ENCODE measurements at regions not wholly inside any gene's neighbourhood (a gene's known extent, or its start where the extent isn't known, plus 50 kb on each side); places are given as distances from the start of the nearest gene placed in this dataset.
"Not testable (repeated sequence)": the region's sequence is repeated elsewhere in the genome, so short reads cannot be mapped to it uniquely, and the experiment has no call there.

DNA sequence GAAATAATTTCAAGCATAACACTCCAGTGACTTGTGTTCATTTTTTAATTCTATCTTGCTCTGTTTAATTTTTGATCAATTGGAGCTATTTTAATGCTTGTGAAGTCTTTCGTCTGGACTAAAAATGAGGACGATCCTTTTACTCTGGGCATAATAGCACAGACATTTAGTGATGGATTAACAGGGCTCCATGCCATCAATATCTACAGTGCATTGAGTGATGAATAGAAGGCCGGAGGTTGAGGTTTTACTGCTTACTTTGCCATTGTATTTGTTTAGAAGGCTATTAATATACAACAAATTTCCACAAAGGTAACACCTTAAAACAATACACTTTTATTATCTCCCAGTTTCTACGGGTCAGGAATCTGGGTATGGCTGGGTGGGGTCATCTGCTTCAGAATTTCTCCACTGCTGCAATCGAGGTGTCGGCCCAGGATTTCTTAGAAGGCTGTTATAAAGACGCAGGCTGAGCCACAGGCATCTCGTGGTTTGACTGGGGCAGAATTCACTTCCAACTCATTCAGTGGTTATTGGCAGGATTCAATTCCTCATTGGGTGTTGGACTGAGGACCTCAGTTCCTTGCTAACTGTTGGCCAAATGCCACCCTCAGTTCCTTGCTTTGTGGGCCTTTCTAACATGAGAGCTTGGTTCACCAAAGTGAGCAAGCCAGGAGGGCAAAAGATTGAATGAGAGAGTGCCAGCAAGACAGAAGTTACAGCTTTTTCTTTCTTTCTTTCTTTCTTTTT, 265.4 kb upstream of the VLDLR start:
- DNase-seq = peak; percentile 49

DNA sequence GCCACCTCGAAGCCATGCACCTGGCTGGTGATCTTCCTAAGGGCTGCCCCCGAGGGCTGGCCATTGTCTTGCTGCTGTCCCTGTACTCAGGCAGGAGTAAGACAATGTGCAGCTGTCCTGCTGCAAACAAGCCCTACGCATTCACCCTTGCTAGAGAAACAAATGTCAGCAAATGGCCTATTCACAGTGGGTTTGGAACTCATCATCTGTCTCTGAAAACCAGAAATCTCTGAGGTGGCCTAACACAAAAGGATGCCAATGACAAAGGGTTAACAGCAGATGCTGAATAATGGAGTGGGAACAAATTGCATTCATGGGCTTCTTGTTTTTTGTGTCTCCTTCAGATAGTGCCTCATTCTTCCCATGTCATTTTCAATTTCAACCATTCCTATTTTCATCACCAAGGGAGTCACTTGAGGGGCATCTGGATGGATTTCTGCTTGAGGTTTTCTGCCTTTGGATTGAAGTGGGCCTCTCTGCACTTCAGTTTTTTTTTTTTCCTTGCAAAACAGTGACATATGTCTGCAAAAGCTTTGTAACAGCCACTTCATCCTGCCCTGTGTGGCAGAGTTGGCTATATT, 261.6 kb upstream of the VLDLR start:
- DNase-seq = no peak

DNA sequence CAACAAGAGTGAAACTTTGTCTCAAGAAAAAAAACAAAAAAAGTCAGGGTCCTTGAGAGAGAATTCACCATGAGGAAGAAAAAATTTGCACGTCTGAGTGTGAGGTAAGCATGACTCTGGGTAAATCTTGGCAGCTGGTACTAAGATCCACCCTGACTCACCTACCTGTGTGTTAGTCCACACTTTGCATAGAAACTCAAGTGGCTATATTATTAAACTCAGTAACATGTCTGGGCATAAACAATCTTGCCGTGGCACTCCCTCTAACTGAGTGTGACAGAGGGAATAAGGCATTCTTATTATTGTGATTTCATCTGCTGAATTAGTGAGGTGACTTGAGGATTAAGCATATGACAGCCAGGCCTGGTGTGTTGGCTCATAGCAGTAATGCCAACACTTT, 259.4 kb upstream of the VLDLR start:
- DNase-seq = no peak

DNA sequence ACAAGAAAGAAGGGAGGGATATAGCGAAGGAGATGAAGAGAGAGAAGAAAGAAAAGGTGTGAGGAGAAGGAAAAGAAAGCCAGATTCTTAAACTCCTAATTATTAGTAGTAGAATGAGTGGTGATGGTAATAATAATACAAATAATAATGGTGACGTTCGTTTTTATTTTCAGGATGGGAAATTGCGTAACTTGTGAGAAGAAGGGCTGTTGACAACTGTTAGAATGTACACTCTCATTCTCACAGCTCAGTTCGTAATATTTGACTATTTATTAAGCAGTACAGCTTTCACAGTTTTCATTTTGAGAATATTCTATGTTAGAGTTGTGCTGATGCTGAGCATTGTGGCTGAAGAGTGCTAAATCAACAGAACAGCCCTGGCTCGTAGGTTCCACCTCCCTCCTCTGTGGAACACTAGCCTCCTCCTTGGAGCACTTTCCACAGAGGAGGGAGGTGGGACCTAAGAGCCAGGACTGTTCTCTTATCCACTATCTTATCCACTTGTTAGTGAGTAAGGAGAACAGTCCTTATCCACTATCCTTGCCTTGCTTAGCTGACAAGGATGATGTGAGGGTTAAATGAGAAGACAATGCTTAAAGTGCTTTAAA, 258.3 kb upstream of the VLDLR start:
- no peak for DNase-seq

DNA sequence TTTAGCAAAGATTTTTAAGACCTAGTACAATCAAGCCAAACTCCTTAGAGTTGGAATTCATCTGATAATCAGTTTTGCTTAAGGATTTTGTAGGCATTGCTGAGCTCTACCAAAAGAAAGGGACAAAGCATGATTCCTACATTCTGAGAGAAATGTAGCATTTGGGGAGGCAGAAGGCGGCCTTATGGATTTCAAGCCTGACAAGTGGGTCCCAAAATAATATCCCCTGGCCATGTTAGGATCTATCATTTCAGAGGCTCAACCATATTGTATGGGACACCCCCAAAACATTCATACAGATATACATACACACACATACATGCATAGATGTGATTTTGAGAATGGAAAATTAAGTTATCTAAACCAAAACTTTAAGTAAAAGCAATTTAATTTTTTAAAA, 257.8 kb upstream of the VLDLR start:
- no peak for DNase-seq

DNA sequence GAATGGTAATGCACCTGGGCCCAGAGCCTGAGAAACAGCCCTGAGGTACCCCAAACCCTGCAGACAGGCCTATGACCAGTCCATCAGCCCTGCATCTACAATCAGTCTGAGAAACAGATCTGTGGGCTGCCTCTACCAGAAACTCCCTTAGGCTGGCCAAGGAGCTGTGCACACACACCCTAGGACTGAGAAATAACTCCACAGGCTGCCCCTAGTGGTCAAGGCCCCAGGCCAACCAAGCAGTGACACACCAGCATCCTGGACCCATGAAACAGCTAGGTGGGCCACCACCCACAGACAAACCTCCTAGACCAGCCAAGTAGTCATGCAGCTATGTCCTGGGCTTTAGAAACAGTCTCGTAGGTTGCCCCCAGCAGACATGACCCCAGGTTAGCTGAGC, 253.6 kb upstream of the VLDLR start:
- DNase-seq = no peak

DNA sequence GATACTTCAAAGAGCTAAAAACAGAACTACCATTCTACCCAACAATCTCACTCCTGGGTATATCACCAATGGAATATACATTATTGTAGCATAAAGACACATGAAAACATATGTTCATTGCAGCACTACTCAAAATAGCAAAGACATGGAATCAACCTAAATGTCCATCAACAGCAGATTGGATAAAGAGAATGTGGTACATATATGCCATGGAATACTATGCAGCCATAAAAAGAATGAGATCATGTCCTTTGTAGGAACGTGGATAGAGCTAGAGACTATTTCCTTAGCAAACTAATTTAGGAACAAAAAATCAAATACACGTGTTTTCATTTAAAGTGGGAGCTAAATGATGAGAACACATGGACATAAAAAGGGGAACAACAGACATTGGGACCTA, 247.9 kb upstream of the VLDLR start:
- no peak for DNase-seq

DNA sequence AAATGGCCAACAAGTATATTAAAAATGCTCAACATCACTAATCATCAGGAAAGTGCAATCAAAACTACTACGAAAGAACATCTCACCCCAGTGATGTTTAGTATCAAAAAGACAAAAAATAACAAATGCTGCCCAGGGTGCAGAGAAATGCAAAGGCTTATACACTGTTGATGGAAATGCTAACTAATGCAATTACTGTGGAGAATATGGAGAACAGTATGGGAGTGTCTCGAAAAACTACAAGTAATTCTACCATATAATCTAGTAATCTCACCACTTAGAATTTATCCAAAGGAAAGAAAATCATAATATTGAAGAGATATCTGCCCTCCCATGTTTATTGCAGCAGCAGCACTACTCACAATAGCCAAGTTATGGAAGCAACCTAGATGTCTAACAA, 246.5 kb upstream of the VLDLR start:
- DNase-seq = no peak

DNA sequence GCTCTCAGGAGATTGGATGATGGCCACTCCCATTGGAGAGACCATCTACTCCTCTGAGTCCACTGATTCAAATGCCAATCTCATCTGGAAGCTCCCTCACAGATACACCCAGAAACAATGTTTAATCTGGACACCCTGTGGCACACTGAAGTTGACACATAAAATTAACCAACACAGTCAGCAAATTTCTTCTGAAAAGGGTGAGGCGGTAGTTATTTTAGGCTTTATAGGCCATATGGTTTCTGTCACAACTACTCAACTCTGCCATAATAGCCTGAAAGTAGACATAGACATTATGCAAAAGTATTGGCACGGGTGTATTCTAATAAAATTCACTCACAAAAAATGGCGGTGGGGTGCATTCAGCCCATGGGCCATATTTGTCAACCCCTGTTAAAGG, 244.5 kb upstream of the VLDLR start:
- no peak for DNase-seq

DNA sequence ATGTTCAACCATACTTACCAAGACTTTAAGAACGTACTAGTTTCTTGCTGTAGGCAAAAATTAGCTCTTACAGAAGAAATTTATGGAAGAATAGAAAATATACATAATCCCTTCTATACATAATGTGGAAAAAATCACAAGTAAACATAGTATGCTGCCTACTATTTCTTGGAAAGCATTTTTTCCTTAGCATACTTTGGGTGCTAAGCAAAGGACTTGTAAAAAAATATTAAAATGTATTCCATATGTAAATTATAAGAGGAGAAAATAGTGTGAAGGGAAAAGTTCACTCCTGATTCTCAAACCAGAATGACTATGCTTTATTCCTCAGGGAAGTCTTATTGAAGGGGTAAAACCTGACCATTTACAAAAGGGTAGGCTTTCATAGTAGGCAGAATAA, 243.8 kb upstream of the VLDLR start:
- DNase-seq = no peak

DNA sequence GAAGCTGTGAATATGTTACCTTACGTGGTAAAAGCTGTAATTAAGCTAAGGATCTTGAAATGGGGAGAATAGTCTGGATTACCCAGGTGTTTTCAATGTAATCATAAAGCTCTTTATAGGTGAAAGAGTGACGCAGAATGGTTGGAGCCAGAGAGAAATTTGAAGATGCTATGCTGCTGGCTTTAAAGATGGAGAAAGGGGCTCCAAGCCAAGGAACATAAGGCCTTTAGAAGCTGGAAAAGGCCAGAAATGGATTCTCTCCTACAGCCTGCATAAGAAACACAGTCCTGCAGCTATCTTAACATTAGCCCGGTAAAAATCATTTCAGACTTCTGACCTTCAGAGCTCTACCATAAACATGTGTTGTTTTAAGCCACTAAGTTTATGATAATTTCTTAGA, 243.3 kb upstream of the VLDLR start:
- DNase-seq = no peak

DNA sequence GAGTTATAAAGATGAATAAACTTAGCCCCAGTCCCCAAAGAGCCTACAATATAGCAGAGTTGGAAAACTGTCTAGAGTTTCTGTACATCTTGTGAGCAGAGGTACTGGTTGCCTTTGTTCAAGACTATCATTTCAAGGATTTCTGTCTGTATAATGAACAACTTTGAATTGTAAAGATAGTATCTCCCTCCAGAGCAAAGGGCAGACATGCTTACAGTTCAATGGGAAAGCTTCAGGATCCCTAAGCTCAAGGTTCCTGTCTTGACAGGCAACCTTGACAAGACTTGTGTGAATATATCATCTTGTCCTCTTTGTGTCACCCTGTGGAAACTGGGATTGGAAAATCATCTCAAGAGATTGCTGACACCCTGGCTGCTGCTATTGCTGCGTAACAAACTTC, 242.8 kb upstream of the VLDLR start:
- no peak for DNase-seq

DNA sequence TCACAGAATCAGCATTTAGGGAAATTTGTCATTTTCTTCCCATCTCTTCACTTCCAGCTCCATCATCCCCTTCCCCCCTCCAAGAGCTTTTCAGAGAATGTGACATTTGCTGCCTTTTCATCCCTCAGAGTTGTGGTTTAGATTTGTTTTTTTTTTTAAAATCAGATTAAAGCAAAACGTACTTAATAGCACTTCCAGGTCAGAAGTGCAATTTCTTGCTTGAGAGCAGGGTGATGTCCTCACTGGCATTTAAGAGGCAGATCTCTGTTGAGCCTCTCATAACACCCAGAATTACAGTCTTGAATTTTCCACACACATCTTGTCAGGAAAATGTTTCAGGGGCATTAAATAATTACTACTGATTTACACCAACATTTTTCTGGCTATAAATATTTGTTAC, 236.8 kb upstream of the VLDLR start:
- no peak for DNase-seq

DNA sequence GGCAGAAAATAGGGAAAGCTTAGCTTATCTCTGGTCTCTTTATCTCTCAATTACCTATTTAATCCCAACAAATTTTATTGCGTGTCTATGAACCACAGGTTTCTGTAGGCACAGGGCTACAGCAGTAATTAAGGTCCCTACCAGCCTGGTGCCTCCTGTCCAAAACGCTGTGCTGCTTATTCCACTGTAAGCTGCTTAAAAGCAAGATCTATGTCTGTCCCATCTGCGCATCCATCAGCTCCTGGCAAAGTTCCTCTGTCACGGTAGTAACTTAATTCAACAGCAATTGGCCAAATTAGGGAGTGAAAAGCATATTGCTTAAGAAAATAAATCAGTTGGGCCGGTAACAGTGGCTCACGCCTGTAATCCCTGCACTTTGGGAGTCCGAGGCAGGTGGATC, 235.8 kb upstream of the VLDLR start:
- no peak for DNase-seq

DNA sequence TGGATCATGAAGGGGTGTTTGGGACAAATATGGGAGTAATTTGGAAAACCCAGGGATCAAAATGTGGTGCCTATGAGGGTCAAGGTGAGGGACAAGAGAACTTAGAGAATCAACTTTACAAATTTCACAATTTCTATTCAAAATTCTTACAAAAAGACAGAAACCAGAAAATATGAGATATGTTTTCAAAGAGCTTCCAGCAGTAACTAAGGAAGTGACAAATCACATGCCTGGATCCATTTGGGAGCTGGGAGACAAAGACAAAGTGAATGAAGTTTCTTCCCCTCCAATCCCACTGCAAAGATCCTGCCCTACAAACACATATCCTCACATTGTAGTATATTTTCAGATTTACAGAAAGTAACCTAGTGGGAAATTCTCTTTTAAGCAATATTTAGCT, 235.0 kb upstream of the VLDLR start:
- no peak for DNase-seq

DNA sequence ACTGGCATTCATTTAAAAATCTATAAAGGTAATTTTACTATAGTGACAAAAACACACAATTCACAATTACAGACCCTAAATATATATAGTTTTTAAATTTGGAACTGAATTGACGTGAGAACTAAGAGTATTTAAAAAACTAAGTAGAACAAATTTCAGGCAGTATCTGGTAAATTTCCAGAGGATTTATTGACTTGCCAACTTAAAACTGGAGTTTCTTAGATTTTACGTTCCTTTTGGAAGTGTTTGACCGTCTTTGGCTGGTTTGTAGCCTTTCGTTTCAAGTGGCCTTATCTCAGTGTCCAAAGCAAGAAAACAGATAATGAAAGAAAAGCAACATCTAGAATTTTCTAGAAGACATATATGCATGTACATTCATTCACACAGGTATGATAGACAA, 234.4 kb upstream of the VLDLR start:
- DNase-seq = no peak

DNA sequence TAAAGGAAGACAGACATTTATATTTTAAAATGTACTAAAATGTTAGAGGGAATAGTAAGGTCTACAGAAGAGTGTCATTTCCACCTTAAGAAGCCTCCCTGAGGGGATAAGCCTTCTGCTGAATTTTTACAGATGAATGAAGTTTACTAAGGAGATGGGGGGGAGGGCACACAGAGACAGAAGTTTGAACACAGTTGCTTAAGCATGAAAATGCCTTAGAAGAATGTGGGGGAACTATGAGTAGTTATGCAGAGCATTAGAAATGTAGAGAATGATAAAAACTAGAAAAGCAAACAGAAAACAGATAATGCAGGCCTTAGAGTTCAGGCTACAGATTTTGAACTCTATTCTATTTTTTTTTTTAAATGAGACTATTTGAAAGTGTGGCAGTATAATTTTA, 232.2 kb upstream of the VLDLR start:
- no peak for DNase-seq

DNA sequence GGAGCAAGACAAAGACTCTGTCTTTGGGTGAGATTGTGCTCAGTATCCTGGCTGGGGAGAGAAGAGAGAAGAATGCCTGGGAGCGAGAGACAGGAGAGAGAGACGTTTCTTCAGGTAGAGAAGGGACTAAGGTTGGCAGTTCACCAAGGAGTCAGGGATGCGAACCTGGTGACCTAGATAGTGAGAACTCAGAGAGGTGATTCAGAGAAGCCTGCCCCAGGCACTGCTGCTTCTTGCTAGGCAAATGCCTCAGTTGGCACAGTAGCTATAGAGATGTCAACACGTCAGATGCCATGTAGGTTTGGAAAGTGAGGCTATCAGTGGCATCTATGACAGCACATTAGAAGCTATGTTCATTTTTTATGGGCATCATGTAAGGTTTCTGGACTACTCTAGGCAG, 231.6 kb upstream of the VLDLR start:
- no peak for DNase-seq

DNA sequence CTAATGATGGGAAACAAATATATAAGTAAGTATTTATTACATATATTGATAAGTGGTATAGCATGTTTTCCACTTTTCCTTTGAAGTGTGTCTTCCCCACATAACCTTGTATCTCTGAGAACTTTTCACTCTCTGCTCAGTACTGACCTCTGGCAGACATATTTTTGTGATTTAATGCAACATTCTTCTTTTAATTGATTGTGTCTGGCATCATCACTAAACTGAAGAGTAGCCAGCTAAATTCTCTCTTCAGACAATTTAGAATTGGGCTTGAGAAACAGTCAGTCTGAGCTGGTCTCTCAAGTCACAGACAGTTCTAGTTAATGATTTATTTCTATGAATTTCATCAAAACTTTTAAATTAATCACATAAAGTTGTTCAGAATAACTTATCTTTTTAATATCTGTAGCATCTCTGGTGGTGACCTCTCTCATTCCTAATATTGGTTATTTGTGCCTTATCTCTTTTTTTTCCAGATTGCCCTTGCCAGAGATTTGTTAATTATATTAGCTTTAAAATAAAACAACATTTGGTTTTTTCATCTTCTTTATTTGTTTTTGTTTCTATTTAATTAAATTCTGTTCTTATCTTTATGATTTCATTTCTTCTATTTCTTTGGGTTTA, 230.0 kb upstream of the VLDLR start:
- not testable (repeated sequence) for DNase-seq

DNA sequence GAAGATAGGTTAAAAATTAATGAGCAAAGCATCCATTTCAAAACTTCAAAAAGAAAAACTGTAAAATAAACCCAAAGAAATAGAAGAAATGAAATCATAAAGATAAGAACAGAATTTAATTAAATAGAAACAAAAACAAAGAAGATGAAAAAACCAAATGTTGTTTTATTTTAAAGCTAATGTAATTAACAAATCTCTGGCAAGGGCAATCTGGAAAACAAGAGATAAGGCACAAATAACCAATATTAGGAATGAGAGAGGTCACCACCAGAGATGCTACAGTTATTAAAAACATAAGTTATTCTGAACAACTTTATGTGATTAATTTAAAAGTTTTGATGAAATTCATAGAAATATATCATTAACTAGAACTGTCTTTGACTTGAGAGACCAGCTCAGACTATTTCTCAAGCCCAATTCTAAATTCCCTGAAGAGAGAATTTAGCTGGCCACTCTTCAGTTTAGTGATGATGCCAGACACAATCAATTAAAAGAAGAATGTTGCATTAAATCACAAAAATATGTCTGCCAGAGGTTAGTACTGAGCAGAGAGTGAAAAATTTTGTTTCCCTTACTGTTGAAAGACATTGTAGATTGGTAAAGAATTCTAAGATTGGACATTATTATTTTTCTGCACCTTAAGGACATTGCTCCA, 227.4 kb upstream of the VLDLR start:
- not testable (repeated sequence) for DNase-seq

DNA sequence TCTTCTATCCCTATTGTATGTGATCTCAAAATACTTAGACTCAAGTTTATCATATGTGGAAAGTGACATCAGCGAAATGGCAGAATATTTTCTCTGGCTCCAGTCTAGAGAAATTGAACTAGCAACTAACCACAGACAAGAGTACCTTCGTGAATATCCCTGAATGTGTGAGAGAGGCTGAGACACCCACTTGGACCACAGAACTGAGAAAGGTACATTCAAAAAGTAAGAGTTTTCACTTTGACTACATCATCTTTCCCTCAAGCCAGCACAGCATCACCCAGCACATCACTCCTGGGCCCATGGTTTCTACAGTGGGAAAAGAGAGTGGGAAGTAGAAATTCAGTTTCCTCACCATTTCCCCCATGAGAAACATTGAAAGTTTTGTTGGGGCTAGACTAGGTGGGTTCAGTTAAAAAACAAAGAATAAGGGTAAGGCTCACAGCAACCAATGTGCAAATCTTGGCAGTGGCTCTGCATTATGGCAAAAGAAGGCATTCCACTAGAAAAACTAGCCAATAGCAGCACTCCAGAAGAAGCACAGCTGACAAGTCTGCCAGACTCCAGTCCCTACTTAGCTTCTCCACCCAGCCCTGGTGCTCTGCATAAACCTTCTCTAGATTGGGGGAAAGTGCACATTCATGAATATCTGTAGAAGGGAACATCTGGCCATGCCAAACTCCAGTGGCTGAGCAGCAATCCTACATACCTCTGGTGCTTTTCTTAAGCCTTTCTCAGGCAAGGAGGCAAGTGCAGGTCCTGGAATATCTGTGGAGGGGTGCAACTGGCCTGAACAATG, 225.6 kb upstream of the VLDLR start:
- no peak for DNase-seq

DNA sequence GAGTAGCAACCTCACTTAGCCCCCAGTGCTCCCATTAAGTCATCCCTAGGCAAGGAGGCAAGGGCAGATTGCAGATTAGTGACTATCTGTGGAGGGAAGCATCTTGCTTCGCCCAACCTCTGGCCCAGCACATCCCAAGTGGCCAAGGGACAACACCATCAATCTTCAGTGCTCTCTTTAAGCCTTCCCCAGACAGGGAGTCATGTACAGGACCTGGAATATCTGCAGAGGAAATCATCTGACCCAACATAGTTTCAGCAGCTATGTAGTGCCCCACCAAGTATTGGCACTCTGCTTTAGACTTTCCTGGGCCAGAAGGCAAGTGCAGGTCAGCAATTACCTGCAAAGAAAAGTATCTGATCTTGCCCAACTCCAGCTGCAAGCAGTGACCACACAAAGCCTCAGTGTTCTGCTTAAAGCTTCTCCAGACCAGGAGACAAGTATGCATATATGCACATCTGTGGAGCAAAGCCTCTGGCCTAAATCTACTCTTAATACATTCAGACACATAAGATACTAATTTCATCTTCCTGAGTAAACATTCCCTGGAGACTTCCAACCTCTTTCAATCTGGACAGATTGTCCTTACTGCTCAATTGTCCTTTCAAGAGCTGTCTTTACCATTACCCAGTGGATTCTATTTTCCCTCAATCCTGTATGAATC, 224.8 kb upstream of the VLDLR start:
- DNase-seq = no peak

All from fibroblast of upper back skin (primary cell).